Upper lobe of left lung (tissue), 6 donors: ENCODE measurements at regions not wholly inside any gene's neighbourhood (a gene's known extent, or its start where the extent isn't known, plus 50 kb on each side); places are given as distances from the start of the nearest gene placed in this dataset.

Source experiments
- ATAC-seq, 2 donors: fragments of 200-7000 bp; cut with Tn5 transposase; one replicate each; pipeline ENCODE4 v1.9.1; 2022; ENCODE audit warnings: mild to moderate bottlenecking in 2 of 2, moderate library complexity in 2 of 2; ENCODE audit not compliant: low FRiP score in 2 of 2
- DNase-seq, 2 donors: peaks; one replicate each; pipeline ENCODE4 v3.0.0-alpha.2; 2019 to 2020
- H3K27ac ChIP-seq, 4 donors: fragments of 200-600 bp; sonication (generic); one replicate each; pipeline ENCODE4 v1.5.1; 2016 to 2019
- H3K27me3 ChIP-seq, 4 donors: fragments of 200-600 bp; sonication (generic); one replicate each; pipeline ENCODE4 v1.5.1; 2017 to 2019
- H3K36me3 ChIP-seq, 4 donors: fragments of 200-600 bp; sonication (generic); one replicate each; pipeline ENCODE4 v1.5.1; 2016 to 2019
- H3K4me1 ChIP-seq, 4 donors: fragments of 200-600 bp; sonication (generic); one replicate each; pipeline ENCODE4 v1.5.1; 2018 to 2019
- H3K4me3 ChIP-seq, 4 donors: fragments of 200-600 bp; sonication (generic); one replicate each; pipeline ENCODE4 v1.5.1; 2017 to 2019; ENCODE audit warnings: mild to moderate bottlenecking in 2 of 4, moderate library complexity in 1 of 4
- H3K9me3 ChIP-seq, 4 donors: fragments of 200-600 bp; sonication (generic); one replicate each; pipeline ENCODE4 v1.5.1; 2018 to 2019
- CTCF ChIP-seq, 6 experiments: fragments of 450-650 bp in 4 of 6; fragments of 200-600 bp in 2 of 6; sonication (generic) in 2 of 6; IDR thresholded peaks; one replicate each; pipeline ENCODE4 v1.5.1; 2016 to 2019; ENCODE audit warnings: antibody characterized with exemption in 6 of 6
- EP300 ChIP-seq, 4 donors: sonication (generic); formaldehyde crosslinking; IDR thresholded peaks; one replicate each; pipeline ENCODE4 v1.5.1; 2017; ENCODE audit warnings: antibody characterized with exemption in 4 of 4, control low read depth in 2 of 4
- POLR2A ChIP-seq, 4 donors: fragments of 450-650 bp; IDR thresholded peaks; one replicate each; pipeline ENCODE4 v1.5.1; 2016 to 2017; ENCODE audit warnings: antibody characterized with exemption in 4 of 4, mild to moderate bottlenecking in 2 of 4
- POLR2AphosphoS5 ChIP-seq, 2 donors: sonication (generic); formaldehyde crosslinking; IDR thresholded peaks; one replicate each; pipeline ENCODE4 v1.5.1; 2017; ENCODE audit warnings: antibody characterized with exemption in 2 of 2
- WGBS, 2 donors: methylation state at CpG; one replicate each; pipeline ENCODE4 v1.1.5; 2017 to 2018; 5-methylcytosine and 5-hydroxymethylcytosine counted together
- donor health status: DM: no; HTN: no; CAD: no; lungs with moderate emphysema.
- donor health status: DM: no; HTN: yes; CAD: no; lungs with severe emphysema.

GRCh38 chr5:114207615-114208014, 154.3 kb upstream of the KCNN2 start:
- Histone ChIP-seq H3K9me3 (no peaks in the 10 kb centered on the region), H3K4me3 (no peak overlapping the region), H3K36me3 (no peaks in the 10 kb centered on the region), H3K27me3 (no peaks in the 10 kb centered on the region), H3K4me1 (no peaks in the 10 kb centered on the region), H3K27ac (no peak overlapping the region)
- DNase-seq, result no peak
- TF ChIP-seq POLR2AphosphoS5 (IDR thresholded peaks at IDR 0.05), result no peak
- no peak for TF ChIP-seq EP300 (IDR thresholded peaks at IDR 0.05)
- no peak for TF ChIP-seq POLR2A (IDR thresholded peaks at IDR 0.05)
- TF ChIP-seq CTCF (IDR thresholded peaks at IDR 0.05), result no peak
- 79 to 87% methylated on average over 3 of the region's 3 CpGs for WGBS, 2 donors
- ATAC-seq, result no peak

- Histone ChIP-seq H3K27me3 (no peaks in the 10 kb centered on the region), H3K36me3 (no peaks in the 10 kb centered on the region), H3K27ac (no peak overlapping the region), H3K4me1 (no peaks in the 10 kb centered on the region), H3K4me3 (no peak overlapping the region), H3K9me3 (no peaks in the 10 kb centered on the region)
- DNase-seq (no peak), ATAC-seq (no peak)
- TF ChIP-seq CTCF (IDR thresholded peaks at IDR 0.05) (no peak), POLR2AphosphoS5 (IDR thresholded peaks at IDR 0.05) (no peak), POLR2A (IDR thresholded peaks at IDR 0.05) (no peak), EP300 (IDR thresholded peaks at IDR 0.05) (no peak)
- WGBS, 2 donors, result 90 to 97% methylated on average over 2 of the region's 2 CpGs
Observed at GRCh38 chr5:114208120-114208519, 153.8 kb upstream of the KCNN2 start.

- DNase-seq (no peak), ATAC-seq (no peak)
- Histone ChIP-seq H3K4me3 (no peak overlapping the region), H3K27me3 (no peaks in the 10 kb centered on the region), H3K4me1 (no peaks in the 10 kb centered on the region), H3K36me3 (no peaks in the 10 kb centered on the region), H3K9me3 (no peaks in the 10 kb centered on the region), H3K27ac (no peak overlapping the region)
- TF ChIP-seq EP300 (IDR thresholded peaks at IDR 0.05) (no peak), POLR2AphosphoS5 (IDR thresholded peaks at IDR 0.05) (no peak), CTCF (IDR thresholded peaks at IDR 0.05) (no peak), POLR2A (IDR thresholded peaks at IDR 0.05) (no peak)
- 95 to 97% methylated on average over 2 of the region's 2 CpGs for WGBS, 2 donors
Observed at GRCh38 chr5:114208588-114208987, 153.3 kb upstream of the KCNN2 start.

- H3K9me3 ChIP-seq, result no peaks in the 10 kb centered on the region
- no peaks in the 10 kb centered on the region for H3K27me3 ChIP-seq
- TF ChIP-seq EP300 (IDR thresholded peaks at IDR 0.05), result no peak
- TF ChIP-seq POLR2A (IDR thresholded peaks at IDR 0.05), result no peak
- TF ChIP-seq CTCF (IDR thresholded peaks at IDR 0.05), result no peak
- no peak for TF ChIP-seq POLR2AphosphoS5 (IDR thresholded peaks at IDR 0.05)
- no peaks in the 10 kb centered on the region for H3K4me1 ChIP-seq
- 44 to 53% methylated on average over 3 of the region's 3 CpGs for WGBS, 2 donors
- no peak for ATAC-seq
- no peaks in the 10 kb centered on the region for H3K36me3 ChIP-seq
- H3K27ac ChIP-seq, result no peak overlapping the region
- DNase-seq, result no peak
- no peak overlapping the region for H3K4me3 ChIP-seq
Observed at GRCh38 chr5:114210662-114211061, 151.2 kb upstream of the KCNN2 start.

- H3K27me3 ChIP-seq, result no peaks in the 10 kb centered on the region
- no peak for DNase-seq
- no peak overlapping the region for H3K4me3 ChIP-seq
- H3K4me1 ChIP-seq, result no peaks in the 10 kb centered on the region
- 88% methylated on average over 1 of the region's 1 CpG for WGBS, 2 donors
- H3K36me3 ChIP-seq, result no peaks in the 10 kb centered on the region
- TF ChIP-seq POLR2AphosphoS5 (IDR thresholded peaks at IDR 0.05), result no peak
- TF ChIP-seq CTCF (IDR thresholded peaks at IDR 0.05), result no peak
- TF ChIP-seq POLR2A (IDR thresholded peaks at IDR 0.05), result no peak
- H3K27ac ChIP-seq, result no peak overlapping the region
- peaks cover 0 to 9% (median 2%) of the 10 kb centered on the region in 4 donors for H3K9me3 ChIP-seq
- ATAC-seq, result no peak
Observed at GRCh38 chr5:114221807-114222206, 140.1 kb upstream of the KCNN2 start.
